ENCODE measurements at regions not wholly inside any gene's neighbourhood (a gene's known extent, or its start where the extent isn't known, plus 50 kb on each side); places are given as distances from the start of the nearest gene placed in this dataset.

GRCh38 chr20:52665441-52665840 lies 306.7 kb upstream of the TSHZ2 start:
- H3K4me1 Mint-ChIP-seq: no peaks in the 10 kb centered on the region
- H3K27ac Mint-ChIP-seq (ENCODE audit: unreplicated experiment): no peak overlapping the region
- no peaks in the 10 kb centered on the region for H3K36me3 Mint-ChIP-seq (ENCODE audit: low read depth)

GRCh38 chr20:52655395-52655794 lies 316.8 kb upstream of the TSHZ2 start:
- Mint-ChIP-seq H3K9me3 (no peaks in the 10 kb centered on the region), H3K27ac (ENCODE audit: unreplicated experiment) (no peak overlapping the region), H3K4me3 (no peak overlapping the region), H3K27me3 (ENCODE audit: low read depth) (no peaks in the 10 kb centered on the region), H3K36me3 (ENCODE audit: low read depth) (no peaks in the 10 kb centered on the region), H3K4me1 (no peaks in the 10 kb centered on the region)
- TF ChIP-seq CTCF (conservative IDR thresholded peaks at IDR 0.05): no peak
- no peak for DNase-seq (ENCODE audit: low read depth, low spot score)

More at GRCh38 chr20:52665441-52665840, 306.7 kb upstream of the TSHZ2 start:
- Mint-ChIP-seq H3K4me3 (no peak overlapping the region), H3K9me3 (peaks cover 3% of the 10 kb centered on the region), H3K27me3 (ENCODE audit: low read depth) (peaks cover 4% of the 10 kb centered on the region)
- no peak for DNase-seq (ENCODE audit: low read depth, low spot score)
- TF ChIP-seq CTCF (conservative IDR thresholded peaks at IDR 0.05): no peak

GRCh38 chr20:52654567-52654966 lies 317.6 kb upstream of the TSHZ2 start:
- Mint-ChIP-seq H3K27ac (ENCODE audit: unreplicated experiment) (no peak overlapping the region), H3K27me3 (ENCODE audit: low read depth) (no peaks in the 10 kb centered on the region), H3K36me3 (ENCODE audit: low read depth) (no peaks in the 10 kb centered on the region), H3K4me3 (no peak overlapping the region), H3K4me1 (no peaks in the 10 kb centered on the region), H3K9me3 (no peaks in the 10 kb centered on the region)
- no peak for DNase-seq (ENCODE audit: low read depth, low spot score)
- TF ChIP-seq CTCF (conservative IDR thresholded peaks at IDR 0.05): no peak

- H3K36me3 Mint-ChIP-seq (ENCODE audit: low read depth): no peaks in the 10 kb centered on the region
- TF ChIP-seq CTCF (conservative IDR thresholded peaks at IDR 0.05): no peak
- no peaks in the 10 kb centered on the region for H3K27me3 Mint-ChIP-seq (ENCODE audit: low read depth)
- no peak overlapping the region for H3K4me3 Mint-ChIP-seq
- no peak overlapping the region for H3K27ac Mint-ChIP-seq (ENCODE audit: unreplicated experiment)
- no peaks in the 10 kb centered on the region for H3K4me1 Mint-ChIP-seq
- H3K9me3 Mint-ChIP-seq: no peaks in the 10 kb centered on the region
- DNase-seq (ENCODE audit: low read depth, low spot score): no peak
These were observed 319.9 kb upstream of the TSHZ2 start for GRCh38 chr20:52652271-52652670.

- Mint-ChIP-seq H3K27me3 (ENCODE audit: low read depth) (no peaks in the 10 kb centered on the region), H3K36me3 (ENCODE audit: low read depth) (no peaks in the 10 kb centered on the region), H3K4me3 (no peak overlapping the region), H3K4me1 (no peaks in the 10 kb centered on the region), H3K27ac (ENCODE audit: unreplicated experiment) (no peak overlapping the region), H3K9me3 (no peaks in the 10 kb centered on the region)
- no peak for TF ChIP-seq CTCF (conservative IDR thresholded peaks at IDR 0.05)
- no peak for DNase-seq (ENCODE audit: low read depth, low spot score)
These were observed 322.4 kb upstream of the TSHZ2 start for GRCh38 chr20:52649727-52650126.

GRCh38 chr20:52645822-52646221 lies 326.3 kb upstream of the TSHZ2 start:
- no peak for TF ChIP-seq CTCF (conservative IDR thresholded peaks at IDR 0.05)
- no peak overlapping the region for H3K4me3 Mint-ChIP-seq
- no peaks in the 10 kb centered on the region for H3K4me1 Mint-ChIP-seq

More at GRCh38 chr20:52645822-52646221, 326.3 kb upstream of the TSHZ2 start:
- Mint-ChIP-seq H3K27me3 (ENCODE audit: low read depth) (no peaks in the 10 kb centered on the region), H3K9me3 (no peaks in the 10 kb centered on the region), H3K27ac (ENCODE audit: unreplicated experiment) (no peak overlapping the region), H3K36me3 (ENCODE audit: low read depth) (no peaks in the 10 kb centered on the region)
- DNase-seq (ENCODE audit: low read depth, low spot score): no peak

Data from neural crest cell (in vitro differentiated cells).